A549 (cell line): ENCODE measurements at regions not wholly inside any gene's neighbourhood (a gene's known extent, or its start where the extent isn't known, plus 50 kb on each side); places are given as distances from the start of the nearest gene placed in this dataset.

Source experiments
- ATAC-seq, 2 experiments: fragments of 200-7000 bp in 1 of 2; fragments of >200 bp in 1 of 2; cut with Nextera tagmentation in 1 of 2; cut with Tn5 transposase in 1 of 2; 3 replicates each; pipeline versions ENCODE4 v1.8.0 to v1.9.1; 2018 to 2020; ENCODE audit warnings: mild to moderate bottlenecking in 1 of 2, moderate library complexity in 1 of 2
- CTCF ChIA-PET: fragments of 300-600 bp; sonication (Branson Sonifier 250); formaldehyde crosslinking; extraction: SDS; loops from one replicate; lab custom pipeline; 2021; ENCODE audit warnings: antibody characterized with exemption, inconsistent platforms; lab: Yijun Ruan, JAX
- POLR2A ChIA-PET: fragments of 350-600 bp; formaldehyde crosslinking; extraction: SDS; loops from one replicate; lab custom pipeline; 2021; ENCODE audit warnings: antibody characterized with exemption, inconsistent platforms; lab: Yijun Ruan, JAX
- DNase-seq, 2 experiments: peaks; one replicate each; pipeline versions ENCODE4 v3.0.0 to v3.0.0-alpha.2; 2011 to 2016; ENCODE audit warnings: low read depth in 1 of 2, low spot score in 1 of 2
- FAIRE-seq: peaks from 2 replicates; lab custom pipeline; 2011; peaks lifted over from hg19 to GRCh38; lab: Jason Lieb, UNC
- H3K27ac ChIP-seq, 2 experiments: fragments of >200 bp; sonication (Bioruptor Twin); formaldehyde crosslinking; 3 replicates each; pipeline ENCODE4 v1.5.1; 2016 to 2017
- H3K4me1 ChIP-seq: fragments of >200 bp; sonication (Bioruptor Twin); formaldehyde crosslinking; 3 replicates; pipeline ENCODE4 v1.6.1; 2016
- H3K4me2 ChIP-seq: fragments of >200 bp; sonication (Bioruptor Twin); formaldehyde crosslinking; 3 replicates; pipeline ENCODE4 v1.6.1; 2016
- H3K4me3 ChIP-seq: fragments of >200 bp; sonication (Bioruptor Twin); formaldehyde crosslinking; 3 replicates; pipeline ENCODE4 v1.5.1; 2016
- H3K9me3 ChIP-seq: fragments of >200 bp; sonication (Bioruptor Twin); formaldehyde crosslinking; 3 replicates; pipeline ENCODE4 v1.6.1; 2016
- CBX2 ChIP-seq: fragments of 200-600 bp; sonication (generic); IDR thresholded peaks from 2 replicates; pipeline ENCODE4 v1.6.1; 2016; ENCODE audit warnings: low read depth, mild to moderate bottlenecking, borderline replicate concordance
- CEBPB ChIP-seq, 2 experiments: fragments of >200 bp in 1 of 2; sonication (Bioruptor Twin) in 1 of 2; formaldehyde crosslinking in 1 of 2; IDR thresholded peaks; 2 replicates each; pipeline ENCODE4 v1.6.1; 2012 to 2016
- CHD2 ChIP-seq: fragments of 150-350 bp; IDR thresholded peaks from 2 replicates; pipeline ENCODE4 v1.6.1; 2014; ENCODE audit warnings: low read length; ENCODE audit not compliant: partially characterized antibody
- CTCF ChIP-seq: fragments of >200 bp; sonication (Bioruptor Twin); formaldehyde crosslinking; IDR thresholded peaks from 3 replicates; pipeline ENCODE4 v1.5.1; 2016
- EHF ChIP-seq: fragments of 250-450 bp; sonication (Bioruptor Pico); IDR thresholded peaks from 2 replicates; pipeline ENCODE4 v1.5.0; 2020; ENCODE audit warnings: mild to moderate bottlenecking
- ELK1 ChIP-seq: fragments of 150-350 bp; IDR thresholded peaks from 2 replicates; pipeline ENCODE4 v1.6.1; 2014; ENCODE audit warnings: low read depth, mild to moderate bottlenecking, low read length
- ESRRA ChIP-seq: fragments of 150-350 bp; IDR thresholded peaks from 2 replicates; pipeline ENCODE4 v1.6.1; 2014; ENCODE audit warnings: mild to moderate bottlenecking, low read length, borderline replicate concordance
- FOSB ChIP-seq: fragments of 250-450 bp; sonication (Bioruptor Pico); IDR thresholded peaks from 2 replicates; pipeline ENCODE4 v1.5.0; 2020; ENCODE audit warnings: mild to moderate bottlenecking, moderate library complexity
- FOSL2 ChIP-seq, 2 experiments: fragments of 450-650 bp in 1 of 2; fragments of >200 bp in 1 of 2; sonication (Bioruptor Twin) in 1 of 2; formaldehyde crosslinking; IDR thresholded peaks; 2 replicates each; pipeline versions ENCODE4 v1.5.0 to v1.6.1; 2016 to 2020; ENCODE audit warnings: mild to moderate bottlenecking in 1 of 2, moderate library complexity in 1 of 2
- FOXS1 ChIP-seq: fragments of 250-450 bp; sonication (Bioruptor Pico); IDR thresholded peaks from 2 replicates; pipeline ENCODE4 v1.5.0; 2020; ENCODE audit warnings: mild to moderate bottlenecking, moderate library complexity
- HDAC2 ChIP-seq: fragments of 200-600 bp; sonication (generic); IDR thresholded peaks from 2 replicates; pipeline ENCODE4 v1.6.1; 2016
- HOXB5 ChIP-seq: fragments of 250-450 bp; sonication (Bioruptor Pico); IDR thresholded peaks from 2 replicates; pipeline ENCODE4 v1.5.0; 2020; ENCODE audit warnings: mild to moderate bottlenecking, moderate library complexity
- JUN ChIP-seq, 2 experiments: fragments of >200 bp; sonication (Bioruptor Twin); formaldehyde crosslinking; IDR thresholded peaks; 2 replicates in 1 of 2; 3 replicates in 1 of 2; pipeline ENCODE4 v1.6.1; 2016 to 2017
- KDM1A ChIP-seq: fragments of 200-600 bp; sonication (generic); IDR thresholded peaks from 2 replicates; pipeline ENCODE4 v1.6.1; 2016; ENCODE audit warnings: low read depth, mild to moderate bottlenecking
- KDM5A ChIP-seq: fragments of 200-600 bp; sonication (generic); IDR thresholded peaks from 2 replicates; pipeline ENCODE4 v1.6.1; 2016; ENCODE audit warnings: antibody characterized with exemption, mild to moderate bottlenecking
- MAFK ChIP-seq: fragments of 450-650 bp; IDR thresholded peaks from 2 replicates; pipeline ENCODE4 v1.6.1; 2014; ENCODE audit not compliant: partially characterized antibody
- MAX ChIP-seq: IDR thresholded peaks from 2 replicates; pipeline ENCODE4 v1.6.1; 2012
- MYC ChIP-seq: IDR thresholded peaks from 2 replicates; pipeline ENCODE4 v1.6.1; 2012; ENCODE audit warnings: mild to moderate bottlenecking, inconsistent platforms, low read length, improper control_type of control experiment, borderline replicate concordance
- NR3C1 ChIP-seq: fragments of >200 bp; sonication (Bioruptor Twin); formaldehyde crosslinking; IDR thresholded peaks from 3 replicates; pipeline ENCODE4 v1.6.1; 2017
- PHF8 ChIP-seq: fragments of 200-600 bp; sonication (generic); IDR thresholded peaks from 2 replicates; pipeline ENCODE4 v1.6.1; 2016; ENCODE audit warnings: low read depth, mild to moderate bottlenecking, antibody characterized with exemption, moderate library complexity, borderline replicate concordance
- RAD21 ChIP-seq, 2 experiments: fragments of >200 bp in 1 of 2; sonication (Bioruptor Twin) in 1 of 2; formaldehyde crosslinking in 1 of 2; IDR thresholded peaks in 1 of 2; conservative IDR thresholded peaks in 1 of 2; 2 replicates in 1 of 2; 3 replicates in 1 of 2; pipeline ENCODE4 v1.6.1; 2012 to 2018; ENCODE audit warnings: inconsistent platforms in 1 of 2
- RARB ChIP-seq: fragments of 250-450 bp; sonication (Bioruptor Pico); IDR thresholded peaks from 2 replicates; pipeline ENCODE4 v1.8.0; 2021; ENCODE audit warnings: mild to moderate bottlenecking, moderate library complexity
- RCOR1 ChIP-seq: fragments of 150-350 bp; IDR thresholded peaks from 2 replicates; pipeline ENCODE4 v1.6.1; 2014; ENCODE audit warnings: antibody characterized with exemption, low read length, low read depth
- RNF2 ChIP-seq: fragments of 200-600 bp; sonication (generic); IDR thresholded peaks from 2 replicates; pipeline ENCODE4 v1.6.1; 2016; ENCODE audit warnings: low read depth, mild to moderate bottlenecking, antibody characterized with exemption, moderate library complexity, borderline replicate concordance
- TFCP2L1 ChIP-seq: fragments of 250-450 bp; sonication (Bioruptor Pico); IDR thresholded peaks from 2 replicates; pipeline ENCODE4 v1.5.0; 2021; ENCODE audit warnings: mild to moderate bottlenecking
- TP53 ChIP-seq: fragments of 250-450 bp; sonication (Bioruptor Pico); IDR thresholded peaks from 2 replicates; pipeline ENCODE4 v1.5.0; 2021; ENCODE audit warnings: mild to moderate bottlenecking, moderate library complexity
- ZFP36 ChIP-seq: fragments of 450-650 bp; IDR thresholded peaks from 2 replicates; pipeline ENCODE4 v1.6.1; 2014; ENCODE audit warnings: borderline replicate concordance; ENCODE audit not compliant: partially characterized antibody
- WGBS: methylation state at CpG from one replicate; pipeline ENCODE4 v1.1.6; 2017; ENCODE audit errors: missing lambda C conversion rate; 5-methylcytosine and 5-hydroxymethylcytosine counted together

- 0 out of 5 replicates have a peak, but pooled peaks of 1 of the 2 experiments have one; percentile 1 for TF ChIP-seq RAD21 (conservative IDR thresholded peaks at IDR 0.05 in 1 of 2, IDR thresholded peaks at IDR 0.05 in 1 of 2)
- no peak for TF ChIP-seq CEBPB (IDR thresholded peaks at IDR 0.05)
- DNase-seq = no peak
- ChIA-PET CTCF (no interaction called here), POLR2A (no interaction called here)
- H3K9me3 ChIP-seq = no peaks in the 10 kb centered on the region
- ATAC-seq = no peak
- FAIRE-seq = no peak
- 82% methylated on average over 2 of the region's 2 CpGs for WGBS
- H3K4me1 ChIP-seq = peaks cover 7% of the 10 kb centered on the region
- H3K4me3 ChIP-seq = no peak overlapping the region
- H3K4me2 ChIP-seq = no peak overlapping the region
- 0 out of 6 replicates have a peak overlapping the region, but pooled peaks of 1 of the 2 experiments have one; percentile 7 for H3K27ac ChIP-seq
Observed at GRCh38 chr7:13055732-13056368, 368.4 kb downstream of the ARL4A start.

- no peak for TF ChIP-seq CBX2
- TF ChIP-seq ELK1 = no peak
- TF ChIP-seq RNF2 = no peak
- no peak for TF ChIP-seq MAX
- no peak for TF ChIP-seq KDM1A
- no peak for TF ChIP-seq RAD21 (conservative IDR thresholded peaks at IDR 0.05 in 1 of 2, IDR thresholded peaks at IDR 0.05 in 1 of 2)
- TF ChIP-seq RARB (CRISPR knock-in tag) = no peak
- no peak for TF ChIP-seq CHD2
- no peak for DNase-seq
- H3K4me3 ChIP-seq = no peak overlapping the region
- ChIA-PET CTCF (no interaction called here), POLR2A (no interaction called here)
- H3K4me2 ChIP-seq = no peak overlapping the region
- H3K27ac ChIP-seq = no peak overlapping the region
- ATAC-seq = no peak
- WGBS = 85% methylated on average over 6 of the region's 6 CpGs
- H3K9me3 ChIP-seq = no peaks in the 10 kb centered on the region
- FAIRE-seq = no peak
- H3K4me1 ChIP-seq = no peaks in the 10 kb centered on the region
Observed at GRCh38 chr7:13057462-13058200, 370.2 kb downstream of the ARL4A start.

GRCh38 chr7:13060173-13060572, 372.7 kb downstream of the ARL4A start:
- Histone ChIP-seq H3K4me3 (no peak overlapping the region), H3K9me3 (no peaks in the 10 kb centered on the region), H3K27ac (no peak overlapping the region), H3K4me2 (no peak overlapping the region), H3K4me1 (no peaks in the 10 kb centered on the region)
- DNase-seq (no peak), ATAC-seq (no peak), FAIRE-seq (no peak)
- no peak for TF ChIP-seq EHF (CRISPR knock-in tag)
- no peak for TF ChIP-seq RCOR1
- TF ChIP-seq FOSB (CRISPR knock-in tag) = no peak
- TF ChIP-seq MAFK = peak; percentile 32
- WGBS = 88% methylated on average over 2 of the region's 2 CpGs
- CTCF ChIA-PET = no interaction called here
- POLR2A ChIA-PET = no interaction called here

GRCh38 chr7:13061115-13061514, 373.7 kb downstream of the ARL4A start:
- ATAC-seq = no peak
- Histone ChIP-seq H3K4me1 (no peaks in the 10 kb centered on the region), H3K9me3 (no peaks in the 10 kb centered on the region), H3K4me3 (no peak overlapping the region), H3K27ac (no peak overlapping the region), H3K4me2 (no peak overlapping the region)
- no peak for DNase-seq
- no peak for FAIRE-seq
- ChIA-PET CTCF (no interaction called here), POLR2A (no interaction called here)
- WGBS = 79% methylated on average over 4 of the region's 4 CpGs
- TF ChIP-seq ESRRA = no peak
- no peak for TF ChIP-seq JUN (IDR thresholded peaks at IDR 0.05)
- no peak for TF ChIP-seq TFCP2L1 (CRISPR knock-in tag)
- no peak for TF ChIP-seq MYC
- no peak for TF ChIP-seq FOSL2 (IDR thresholded peaks at IDR 0.05)
- no peak for TF ChIP-seq FOSL2 (CRISPR knock-in tag; IDR thresholded peaks at IDR 0.05)
- no peak for TF ChIP-seq NR3C1
- no peak for TF ChIP-seq MAX
- no peak for TF ChIP-seq KDM5A
- TF ChIP-seq TP53 (CRISPR knock-in tag) = no peak
- TF ChIP-seq ZFP36 = no peak
- TF ChIP-seq CHD2 = no peak
- TF ChIP-seq HOXB5 (CRISPR knock-in tag) = no peak
- TF ChIP-seq CTCF = no peak
- no peak for TF ChIP-seq HDAC2
- TF ChIP-seq FOXS1 (CRISPR knock-in tag) = no peak
- TF ChIP-seq EHF (CRISPR knock-in tag) = no peak
- no peak for TF ChIP-seq PHF8
